ENCODE measurements at regions not wholly inside any gene's neighbourhood (a gene's known extent, or its start where the extent isn't known, plus 50 kb on each side); places are given as distances from the start of the nearest gene placed in this dataset.
"Not testable (repeated sequence)": the region's sequence is repeated elsewhere in the genome, so short reads cannot be mapped to it uniquely, and the experiment has no call there.

DNA sequence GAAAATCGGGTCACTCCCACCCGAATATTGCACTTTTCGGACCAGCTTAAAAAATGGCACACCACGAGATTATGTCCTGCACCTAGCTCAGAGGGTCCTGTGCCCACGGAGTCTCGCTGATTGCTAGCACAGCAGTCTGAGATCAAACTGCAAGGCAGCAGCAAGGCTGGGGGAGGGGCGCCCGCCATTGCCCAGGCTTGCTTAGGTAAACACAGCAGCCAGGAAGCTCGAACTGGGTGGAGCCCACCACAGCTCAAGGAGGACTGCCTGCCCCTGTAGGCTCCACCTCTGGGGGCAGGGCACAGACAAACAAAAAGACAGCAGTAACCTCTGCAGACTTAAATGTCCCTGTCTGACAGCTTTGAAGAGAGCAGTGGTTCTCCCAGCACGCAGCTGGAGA, 405.3 kb downstream of the PTH2R start:
- not testable (repeated sequence) for TF ChIP-seq FOXM1 (IDR thresholded peaks at IDR 0.05; ENCODE audit: borderline replicate concordance); NFRKB (IDR thresholded peaks at IDR 0.05); SUZ12 (IDR thresholded peaks at IDR 0.05); BHLHE40 (IDR thresholded peaks at IDR 0.05; ENCODE audit: borderline replicate concordance); ELF4 (IDR thresholded peaks at IDR 0.05); L3MBTL2 (conservative IDR thresholded peaks at IDR 0.05); LEF1 (IDR thresholded peaks at IDR 0.05; ENCODE audit: borderline replicate concordance)
